SK-N-SH (cell line): ENCODE measurements at regions not wholly inside any gene's neighbourhood (a gene's known extent, or its start where the extent isn't known, plus 50 kb on each side); places are given as distances from the start of the nearest gene placed in this dataset.

Experiments used
- CTCF ChIA-PET: fragments of 300-600, 350-600 bp; formaldehyde crosslinking; extraction: SDS; loops from one replicate; lab custom pipeline; 2021; lab: Yijun Ruan, JAX
- POLR2A ChIA-PET: fragments of 350-600 bp; sonication (Branson Sonifier 250); formaldehyde crosslinking; extraction: SDS; loops from one replicate; lab custom pipeline; 2020; ENCODE audit warnings: antibody characterized with exemption, inconsistent platforms; lab: Yijun Ruan, JAX
- DNase-seq: peaks from one replicate; pipeline ENCODE4 v3.0.0; 2012
- H2AFZ ChIP-seq: fragments of 200-600 bp; sonication (generic); 2 replicates; pipeline ENCODE4 v1.8.1; 2016; ENCODE audit warnings: antibody characterized with exemption, mild to moderate bottlenecking, low read depth
- H3F3A ChIP-seq: fragments of 200-600 bp; sonication (generic); replicated peaks from 2 replicates; pipeline ENCODE3; 2016; ENCODE audit warnings: antibody characterized with exemption, mild to moderate bottlenecking; ENCODE audit not compliant: insufficient read depth
- H3K27ac ChIP-seq, 2 experiments: fragments of 200-500 bp in 1 of 2; fragments of 200-600 bp in 1 of 2; sonication (Bioruptor generic) in 1 of 2; sonication (generic), shearing (Covaris generic) in 1 of 2; 2 replicates each; pipeline versions ENCODE4 v1.5.1 to v1.6.1; 2014 to 2016; ENCODE audit warnings: low read depth in 2 of 2, inconsistent platforms in 1 of 2, low read length in 1 of 2, mild to moderate bottlenecking in 1 of 2, mixed read lengths in 1 of 2
- H3K27me3 ChIP-seq: fragments of 200-600 bp; sonication (generic), shearing (Covaris generic); 2 replicates; pipeline ENCODE4 v1.6.1; 2016; ENCODE audit warnings: mixed run types; ENCODE audit not compliant: insufficient read depth
- H3K36me3 ChIP-seq, 2 experiments: fragments of 200-500 bp in 1 of 2; fragments of 200-600 bp in 1 of 2; sonication (Bioruptor generic) in 1 of 2; sonication (generic) in 1 of 2; replicated peaks in 1 of 2; 2 replicates each; pipeline versions ENCODE3 to v1.5.1; 2014 to 2016; ENCODE audit warnings: low read length in 1 of 2, mild to moderate bottlenecking in 1 of 2; ENCODE audit not compliant: insufficient read depth in 2 of 2, control insufficient read depth in 1 of 2
- H3K4me1 ChIP-seq, 2 experiments: fragments of 200-500 bp in 1 of 2; fragments of 200-600 bp in 1 of 2; sonication (Bioruptor generic) in 1 of 2; sonication (generic), shearing (Covaris generic) in 1 of 2; 2 replicates each; pipeline versions ENCODE4 v1.5.1 to v1.6.1; 2014 to 2016; ENCODE audit warnings: low read depth in 1 of 2, low read length in 1 of 2, mixed run types in 1 of 2; ENCODE audit not compliant: insufficient read depth in 2 of 2, control insufficient read depth in 1 of 2
- H3K4me2 ChIP-seq: fragments of 200-600 bp; sonication (generic), shearing (Covaris generic); 2 replicates; pipeline ENCODE4 v1.6.1; 2017; ENCODE audit warnings: mixed run types
- H3K4me3 ChIP-seq, 2 experiments: fragments of 200-500 bp in 1 of 2; fragments of 200-600 bp in 1 of 2; sonication (Bioruptor generic) in 1 of 2; sonication (generic), shearing (Covaris generic) in 1 of 2; 2 replicates each; pipeline versions ENCODE4 v1.5.1 to v1.8.1; 2014 to 2016; ENCODE audit warnings: low read depth in 2 of 2, inconsistent platforms in 1 of 2, low read length in 1 of 2, mild to moderate bottlenecking in 1 of 2, mixed read lengths in 1 of 2, moderate library complexity in 1 of 2
- H3K79me2 ChIP-seq: fragments of 200-600 bp; sonication (generic); 2 replicates; pipeline ENCODE4 v1.8.1; 2017; ENCODE audit warnings: mild to moderate bottlenecking; ENCODE audit not compliant: insufficient read depth
- H3K9ac ChIP-seq: fragments of 200-600 bp; sonication (generic); 2 replicates; pipeline ENCODE4 v1.6.1; 2017; ENCODE audit warnings: mixed run types
- H3K9me2 ChIP-seq: fragments of 200-600 bp; sonication (generic); 2 replicates; pipeline ENCODE4 v1.6.1; 2017; ENCODE audit warnings: mixed run types
- H3K9me3 ChIP-seq: fragments of 200-600 bp; sonication (generic); 2 replicates; pipeline ENCODE4 v1.6.1; 2017; ENCODE audit warnings: mixed run types, mild to moderate bottlenecking, moderate library complexity
- H4K20me1 ChIP-seq: fragments of 200-600 bp; sonication (generic); 2 replicates; pipeline ENCODE4 v1.6.1; 2017; ENCODE audit warnings: mild to moderate bottlenecking, mixed run types; ENCODE audit not compliant: insufficient read depth
- CTCF ChIP-seq: fragments of 200-600 bp; sonication (generic); IDR thresholded peaks from 2 replicates; pipeline ENCODE4 v1.6.1; 2017; ENCODE audit warnings: antibody characterized with exemption, mild to moderate bottlenecking, moderate library complexity
- ELF1 ChIP-seq: IDR thresholded peaks from 2 replicates; pipeline ENCODE4 v1.4.0; 2012
- EP300 ChIP-seq, 2 experiments: IDR thresholded peaks; 2 replicates each; pipeline versions ENCODE4 v1.4.0 to v1.6.1; 2012; ENCODE audit warnings: borderline replicate concordance in 1 of 2, low read depth in 1 of 2, low read length in 1 of 2
- EZH2phosphoT487 ChIP-seq: fragments of 200-600 bp; sonication (generic); IDR thresholded peaks from 2 replicates; pipeline ENCODE4 v1.6.1; 2017; ENCODE audit warnings: low read depth, mixed run types, mild to moderate bottlenecking, antibody characterized with exemption, moderate library complexity, borderline replicate concordance
- FOSL2 ChIP-seq: IDR thresholded peaks from 2 replicates; pipeline ENCODE4 v1.4.0; 2012; ENCODE audit warnings: low read depth, mild to moderate bottlenecking, moderate library complexity, borderline replicate concordance
- FOXJ3 ChIP-seq: sonication (generic); formaldehyde crosslinking; IDR thresholded peaks from 2 replicates; pipeline ENCODE4 v1.5.1; 2020; ENCODE audit warnings: mild to moderate bottlenecking, missing genetic modification reagents
- GABPA ChIP-seq: IDR thresholded peaks from 2 replicates; pipeline ENCODE4 v1.4.0; 2012; ENCODE audit warnings: low read depth, mild to moderate bottlenecking
- JUND ChIP-seq: IDR thresholded peaks from 2 replicates; pipeline ENCODE4 v1.4.0; 2012
- NFIC ChIP-seq: IDR thresholded peaks from 2 replicates; pipeline ENCODE4 v1.4.0; 2012; ENCODE audit warnings: borderline replicate concordance
- RCOR1 ChIP-seq: fragments of 150-350 bp; IDR thresholded peaks from 2 replicates; pipeline ENCODE4 v1.6.1; 2017; ENCODE audit warnings: antibody characterized with exemption, low read length
- REST ChIP-seq: IDR thresholded peaks from 2 replicates; pipeline ENCODE4 v1.6.1; 2012; ENCODE audit warnings: mild to moderate bottlenecking, low read depth, low read length, moderate library complexity
- RFX5 ChIP-seq: IDR thresholded peaks from 2 replicates; pipeline ENCODE4 v1.6.1; 2012; ENCODE audit warnings: mild to moderate bottlenecking, improper control_type of control experiment, low read length
- RXRA ChIP-seq: IDR thresholded peaks from 2 replicates; pipeline ENCODE4 v1.4.0; 2012; ENCODE audit warnings: low read depth, mild to moderate bottlenecking, borderline replicate concordance
- SMC3 ChIP-seq: IDR thresholded peaks from 2 replicates; pipeline ENCODE4 v1.6.1; 2012; ENCODE audit warnings: low read depth, low read length, improper control_type of control experiment
- TCF12 ChIP-seq: IDR thresholded peaks from 2 replicates; pipeline ENCODE4 v1.4.0; 2012
- TEAD4 ChIP-seq: IDR thresholded peaks from 2 replicates; pipeline ENCODE4 v1.4.0; 2012; ENCODE audit warnings: mild to moderate bottlenecking, borderline replicate concordance; ENCODE audit not compliant: insufficient read depth
- WGBS: methylation state at CpG from one replicate; pipeline ENCODE4 v1.1.6; 2017; ENCODE audit warnings: low lambda C conversion rate; 5-methylcytosine and 5-hydroxymethylcytosine counted together
- TF ChIP-seq, protein P1 (sequence below): IDR thresholded peaks from 2 replicates; pipeline ENCODE4 v1.4.0; 2012; ENCODE audit warnings: low read depth
- TF ChIP-seq, protein P2 (sequence below): fragments of 150-350 bp; IDR thresholded peaks from 2 replicates; pipeline ENCODE4 v1.6.1; 2016; ENCODE audit warnings: mild to moderate bottlenecking, low read depth, low read length
- TF ChIP-seq, protein P3 (sequence below): IDR thresholded peaks from 2 replicates; pipeline ENCODE4 v1.4.0; 2012; ENCODE audit warnings: low read depth, borderline replicate concordance
- TF ChIP-seq, protein P4 (sequence below): IDR thresholded peaks from 2 replicates; pipeline ENCODE4 v1.4.0; 2012; ENCODE audit warnings: low read depth, borderline replicate concordance

DNA sequence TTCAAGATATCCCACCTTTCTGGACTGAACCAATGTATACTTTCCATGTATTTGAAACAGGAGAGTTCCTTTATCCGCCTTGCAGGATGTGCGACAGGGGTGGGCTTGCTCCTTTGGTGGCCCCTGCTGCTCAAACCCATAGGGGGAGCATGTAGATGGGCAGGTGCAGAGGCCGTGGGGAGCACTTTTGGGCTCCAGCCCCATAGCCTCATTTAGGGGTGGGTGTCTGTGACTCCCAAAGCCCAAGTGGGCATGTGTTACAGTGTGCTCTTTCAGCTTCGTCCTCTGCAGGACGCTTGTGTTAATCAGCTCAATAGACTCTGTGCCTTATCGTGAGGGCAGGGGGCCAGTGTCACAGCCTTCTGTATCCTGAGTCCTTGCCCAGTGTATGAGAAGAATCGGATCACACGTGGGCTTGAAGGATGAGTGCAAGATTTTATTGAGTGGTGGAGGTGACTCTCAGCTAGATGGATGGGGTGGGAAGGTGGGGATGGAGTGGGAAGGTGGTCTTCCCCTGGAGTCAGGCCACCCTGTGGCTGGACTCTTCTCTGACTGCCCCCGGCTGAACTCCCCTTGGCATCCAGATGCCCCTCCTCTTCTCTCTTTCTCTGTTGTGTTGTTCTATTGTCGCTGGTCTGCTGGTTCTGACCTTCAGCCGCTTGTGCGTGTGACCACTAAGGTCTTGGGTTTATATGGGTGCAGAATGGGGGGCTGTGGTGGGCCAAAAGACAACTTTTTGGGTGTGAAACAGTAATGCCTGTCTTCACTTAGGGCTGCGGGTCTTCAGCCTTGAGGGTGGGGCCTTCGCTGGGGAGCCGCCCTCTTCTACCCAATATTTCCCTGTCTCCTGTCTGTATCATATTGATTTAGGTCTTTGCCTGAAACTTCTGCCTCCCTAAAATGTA lies 262.2 kb downstream of the GLRX3 start:
- ChIA-PET CTCF (interaction anchor here (1.0 kb wide), 1 partner anchor 57 kb away, joined by 3 read pairs; no protein-coding TSS in a partner anchor), POLR2A (no interaction called here)

More for the DNA sequence above, 262.2 kb downstream of the GLRX3 start:
- H3K27me3 ChIP-seq = no peaks in the 10 kb centered on the region
- no peaks in the 10 kb centered on the region for H3K9me3 ChIP-seq
- peaks cover 0 to 12% of the 10 kb centered on the region in 2 experiments; a peak in 1 of 4 replicates for H3K4me1 ChIP-seq
- no peaks in the 10 kb centered on the region for H3K36me3 ChIP-seq
- DNase-seq = no peak
- H3K27ac ChIP-seq = no peak overlapping the region
- H3K4me3 ChIP-seq = no peak overlapping the region
- TF ChIP-seq GABPA (no peak), JUND (no peak), TEAD4 (no peak), ELF1 (no peak), FOSL2 (no peak), FOXJ3 (CRISPR knock-in tag) (no peak), NFIC (no peak), EZH2phosphoT487 (no peak), TCF12 (no peak), CTCF (no peak), RCOR1 (no peak), EP300 (IDR thresholded peaks at IDR 0.05; ENCODE audit: borderline replicate concordance in 1 of 2, low read depth in 1 of 2, low read length in 1 of 2) (no peak), REST (no peak), RFX5 (no peak), RXRA (no peak), SMC3 (no peak)
- TF ChIP-seq, protein P1, sequence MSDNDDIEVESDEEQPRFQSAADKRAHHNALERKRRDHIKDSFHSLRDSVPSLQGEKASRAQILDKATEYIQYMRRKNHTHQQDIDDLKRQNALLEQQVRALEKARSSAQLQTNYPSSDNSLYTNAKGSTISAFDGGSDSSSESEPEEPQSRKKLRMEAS = no peak
- TF ChIP-seq, protein P2, sequence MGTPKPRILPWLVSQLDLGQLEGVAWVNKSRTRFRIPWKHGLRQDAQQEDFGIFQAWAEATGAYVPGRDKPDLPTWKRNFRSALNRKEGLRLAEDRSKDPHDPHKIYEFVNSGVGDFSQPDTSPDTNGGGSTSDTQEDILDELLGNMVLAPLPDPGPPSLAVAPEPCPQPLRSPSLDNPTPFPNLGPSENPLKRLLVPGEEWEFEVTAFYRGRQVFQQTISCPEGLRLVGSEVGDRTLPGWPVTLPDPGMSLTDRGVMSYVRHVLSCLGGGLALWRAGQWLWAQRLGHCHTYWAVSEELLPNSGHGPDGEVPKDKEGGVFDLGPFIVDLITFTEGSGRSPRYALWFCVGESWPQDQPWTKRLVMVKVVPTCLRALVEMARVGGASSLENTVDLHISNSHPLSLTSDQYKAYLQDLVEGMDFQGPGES = no peak
- TF ChIP-seq, protein P3, sequence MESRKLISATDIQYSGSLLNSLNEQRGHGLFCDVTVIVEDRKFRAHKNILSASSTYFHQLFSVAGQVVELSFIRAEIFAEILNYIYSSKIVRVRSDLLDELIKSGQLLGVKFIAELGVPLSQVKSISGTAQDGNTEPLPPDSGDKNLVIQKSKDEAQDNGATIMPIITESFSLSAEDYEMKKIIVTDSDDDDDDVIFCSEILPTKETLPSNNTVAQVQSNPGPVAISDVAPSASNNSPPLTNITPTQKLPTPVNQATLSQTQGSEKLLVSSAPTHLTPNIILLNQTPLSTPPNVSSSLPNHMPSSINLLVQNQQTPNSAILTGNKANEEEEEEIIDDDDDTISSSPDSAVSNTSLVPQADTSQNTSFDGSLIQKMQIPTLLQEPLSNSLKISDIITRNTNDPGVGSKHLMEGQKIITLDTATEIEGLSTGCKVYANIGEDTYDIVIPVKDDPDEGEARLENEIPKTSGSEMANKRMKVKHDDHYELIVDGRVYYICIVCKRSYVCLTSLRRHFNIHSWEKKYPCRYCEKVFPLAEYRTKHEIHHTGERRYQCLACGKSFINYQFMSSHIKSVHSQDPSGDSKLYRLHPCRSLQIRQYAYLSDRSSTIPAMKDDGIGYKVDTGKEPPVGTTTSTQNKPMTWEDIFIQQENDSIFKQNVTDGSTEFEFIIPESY = no peak
- TF ChIP-seq, protein P4, sequence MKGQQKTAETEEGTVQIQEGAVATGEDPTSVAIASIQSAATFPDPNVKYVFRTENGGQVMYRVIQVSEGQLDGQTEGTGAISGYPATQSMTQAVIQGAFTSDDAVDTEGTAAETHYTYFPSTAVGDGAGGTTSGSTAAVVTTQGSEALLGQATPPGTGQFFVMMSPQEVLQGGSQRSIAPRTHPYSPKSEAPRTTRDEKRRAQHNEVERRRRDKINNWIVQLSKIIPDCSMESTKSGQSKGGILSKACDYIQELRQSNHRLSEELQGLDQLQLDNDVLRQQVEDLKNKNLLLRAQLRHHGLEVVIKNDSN = no peak
- H3K79me2 ChIP-seq = no peaks in the 10 kb centered on the region
- no peaks in the 10 kb centered on the region for H4K20me1 ChIP-seq
- whole genome bisulfite sequencing = 38% methylated on average over 14 of the region's 15 CpGs
- no peaks in the 10 kb centered on the region for H3F3A ChIP-seq
- H3K9ac ChIP-seq = no peak overlapping the region
- no peak overlapping the region for H2AFZ ChIP-seq
- no peaks in the 10 kb centered on the region for H3K9me2 ChIP-seq
- H3K4me2 ChIP-seq = no peak overlapping the region
